ENCODE measurements at regions not wholly inside any gene's neighbourhood (a gene's known extent, or its start where the extent isn't known, plus 50 kb on each side); places are given as distances from the start of the nearest gene placed in this dataset.

DNA sequence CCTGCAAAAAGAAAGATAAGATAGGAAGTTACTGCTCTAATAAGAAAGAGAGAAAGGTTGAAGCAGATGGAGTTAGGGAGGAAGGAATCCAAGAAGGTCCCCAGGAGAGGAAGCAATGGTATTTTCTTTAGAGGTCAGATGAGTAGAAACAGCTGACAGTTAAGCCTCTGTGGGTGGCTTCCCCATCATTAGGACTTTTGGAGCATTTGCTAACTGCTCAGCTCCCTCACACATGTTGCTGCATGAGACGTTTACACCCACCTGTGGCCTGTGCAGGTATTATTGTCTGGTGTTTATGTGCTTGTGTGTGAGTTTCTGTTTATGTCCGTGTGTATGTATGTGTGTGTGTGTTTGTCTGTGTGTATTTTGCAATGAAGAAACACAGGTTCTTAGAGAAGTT, 346.8 kb downstream of the RAB28 start:
- H3K27me3 ChIP-seq (ENCODE audit: insufficient read depth, low read depth, low read length), result no peaks in the 10 kb centered on the region
- no peaks in the 10 kb centered on the region for H3K79me2 ChIP-seq (replicated peaks; ENCODE audit: insufficient read depth, low read length)
- no peak overlapping the region for H3K4me3 ChIP-seq (ENCODE audit: low read length)
- H3K4me2 ChIP-seq (ENCODE audit: low read length), result no peak overlapping the region
- H3K36me3 ChIP-seq (ENCODE audit: insufficient read depth, low read length), result no peaks in the 10 kb centered on the region
- no peak overlapping the region for H3K9ac ChIP-seq (ENCODE audit: low read length)
- H3F3A ChIP-seq (ENCODE audit: insufficient read depth, low read length, poor library complexity, severe bottlenecking), result no peaks in the 10 kb centered on the region
- no peak for TF ChIP-seq EZH2 (IDR thresholded peaks at IDR 0.05; ENCODE audit: borderline replicate concordance, insufficient read depth, low read length, poor library complexity, severe bottlenecking)
- TF ChIP-seq POLR2AphosphoS5 (IDR thresholded peaks at IDR 0.05), result no peak
- TF ChIP-seq, protein P1, sequence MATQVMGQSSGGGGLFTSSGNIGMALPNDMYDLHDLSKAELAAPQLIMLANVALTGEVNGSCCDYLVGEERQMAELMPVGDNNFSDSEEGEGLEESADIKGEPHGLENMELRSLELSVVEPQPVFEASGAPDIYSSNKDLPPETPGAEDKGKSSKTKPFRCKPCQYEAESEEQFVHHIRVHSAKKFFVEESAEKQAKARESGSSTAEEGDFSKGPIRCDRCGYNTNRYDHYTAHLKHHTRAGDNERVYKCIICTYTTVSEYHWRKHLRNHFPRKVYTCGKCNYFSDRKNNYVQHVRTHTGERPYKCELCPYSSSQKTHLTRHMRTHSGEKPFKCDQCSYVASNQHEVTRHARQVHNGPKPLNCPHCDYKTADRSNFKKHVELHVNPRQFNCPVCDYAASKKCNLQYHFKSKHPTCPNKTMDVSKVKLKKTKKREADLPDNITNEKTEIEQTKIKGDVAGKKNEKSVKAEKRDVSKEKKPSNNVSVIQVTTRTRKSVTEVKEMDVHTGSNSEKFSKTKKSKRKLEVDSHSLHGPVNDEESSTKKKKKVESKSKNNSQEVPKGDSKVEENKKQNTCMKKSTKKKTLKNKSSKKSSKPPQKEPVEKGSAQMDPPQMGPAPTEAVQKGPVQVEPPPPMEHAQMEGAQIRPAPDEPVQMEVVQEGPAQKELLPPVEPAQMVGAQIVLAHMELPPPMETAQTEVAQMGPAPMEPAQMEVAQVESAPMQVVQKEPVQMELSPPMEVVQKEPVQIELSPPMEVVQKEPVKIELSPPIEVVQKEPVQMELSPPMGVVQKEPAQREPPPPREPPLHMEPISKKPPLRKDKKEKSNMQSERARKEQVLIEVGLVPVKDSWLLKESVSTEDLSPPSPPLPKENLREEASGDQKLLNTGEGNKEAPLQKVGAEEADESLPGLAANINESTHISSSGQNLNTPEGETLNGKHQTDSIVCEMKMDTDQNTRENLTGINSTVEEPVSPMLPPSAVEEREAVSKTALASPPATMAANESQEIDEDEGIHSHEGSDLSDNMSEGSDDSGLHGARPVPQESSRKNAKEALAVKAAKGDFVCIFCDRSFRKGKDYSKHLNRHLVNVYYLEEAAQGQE (IDR thresholded peaks at IDR 0.05; ENCODE audit: borderline replicate concordance), result no peak
- no peaks in the 10 kb centered on the region for H3K9me2 ChIP-seq (ENCODE audit: insufficient read depth, low read length)
- no peaks in the 10 kb centered on the region for H3K9me3 ChIP-seq (ENCODE audit: low read length)
- H4K20me1 ChIP-seq (ENCODE audit: insufficient read depth), result no peaks in the 10 kb centered on the region
- H2AFZ ChIP-seq (ENCODE audit: low read depth, low read length), result no peak overlapping the region
- H3K27ac ChIP-seq (ENCODE audit: low read length), result no peak overlapping the region

DNA sequence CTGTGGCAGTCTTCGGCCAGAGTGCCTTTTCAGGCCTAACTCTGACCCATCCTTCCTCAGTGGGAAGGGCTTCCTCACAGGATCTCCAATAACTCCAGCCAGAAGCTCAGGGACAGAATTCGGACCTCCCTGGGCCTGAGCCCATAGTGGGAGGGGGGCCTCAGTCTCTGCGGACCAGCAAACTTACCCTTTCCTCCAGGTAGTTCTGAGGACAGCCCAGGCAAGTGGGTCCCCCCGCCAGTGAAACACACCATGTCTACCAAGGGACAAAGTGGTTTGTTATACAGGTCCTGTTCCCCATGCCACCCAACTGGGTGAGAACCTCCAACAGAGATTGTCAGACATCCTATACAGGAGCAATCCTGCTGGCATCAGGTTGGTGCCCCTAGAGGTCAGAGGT, 350.4 kb downstream of the RAB28 start:
- no peak overlapping the region for H3K9ac ChIP-seq (ENCODE audit: low read length)
- no peak overlapping the region for H3K4me3 ChIP-seq (ENCODE audit: low read length)
- H4K20me1 ChIP-seq (ENCODE audit: insufficient read depth), result no peaks in the 10 kb centered on the region
- H2AFZ ChIP-seq (ENCODE audit: low read depth, low read length), result no peak overlapping the region
- H3K9me2 ChIP-seq (ENCODE audit: insufficient read depth, low read length), result no peaks in the 10 kb centered on the region
- no peak overlapping the region for H3K4me2 ChIP-seq (ENCODE audit: low read length)
- H3F3A ChIP-seq (ENCODE audit: insufficient read depth, low read length, poor library complexity, severe bottlenecking), result no peaks in the 10 kb centered on the region
- no peaks in the 10 kb centered on the region for H3K36me3 ChIP-seq (ENCODE audit: insufficient read depth, low read length)
- H3K9me3 ChIP-seq (ENCODE audit: low read length), result no peaks in the 10 kb centered on the region
- no peaks in the 10 kb centered on the region for H3K27me3 ChIP-seq (ENCODE audit: insufficient read depth, low read depth, low read length)
- no peak overlapping the region for H3K27ac ChIP-seq (ENCODE audit: low read length)
- TF ChIP-seq, protein P2, sequence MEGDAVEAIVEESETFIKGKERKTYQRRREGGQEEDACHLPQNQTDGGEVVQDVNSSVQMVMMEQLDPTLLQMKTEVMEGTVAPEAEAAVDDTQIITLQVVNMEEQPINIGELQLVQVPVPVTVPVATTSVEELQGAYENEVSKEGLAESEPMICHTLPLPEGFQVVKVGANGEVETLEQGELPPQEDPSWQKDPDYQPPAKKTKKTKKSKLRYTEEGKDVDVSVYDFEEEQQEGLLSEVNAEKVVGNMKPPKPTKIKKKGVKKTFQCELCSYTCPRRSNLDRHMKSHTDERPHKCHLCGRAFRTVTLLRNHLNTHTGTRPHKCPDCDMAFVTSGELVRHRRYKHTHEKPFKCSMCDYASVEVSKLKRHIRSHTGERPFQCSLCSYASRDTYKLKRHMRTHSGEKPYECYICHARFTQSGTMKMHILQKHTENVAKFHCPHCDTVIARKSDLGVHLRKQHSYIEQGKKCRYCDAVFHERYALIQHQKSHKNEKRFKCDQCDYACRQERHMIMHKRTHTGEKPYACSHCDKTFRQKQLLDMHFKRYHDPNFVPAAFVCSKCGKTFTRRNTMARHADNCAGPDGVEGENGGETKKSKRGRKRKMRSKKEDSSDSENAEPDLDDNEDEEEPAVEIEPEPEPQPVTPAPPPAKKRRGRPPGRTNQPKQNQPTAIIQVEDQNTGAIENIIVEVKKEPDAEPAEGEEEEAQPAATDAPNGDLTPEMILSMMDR (IDR thresholded peaks at IDR 0.05; ENCODE audit: poor library complexity, severe bottlenecking), result no peak
- TF ChIP-seq POLR2AphosphoS5 (IDR thresholded peaks at IDR 0.05), result no peak
- TF ChIP-seq EP300 (conservative IDR thresholded peaks at IDR 0.05; ENCODE audit: poor library complexity, severe bottlenecking), result no peak
- TF ChIP-seq TAF1 (IDR thresholded peaks at IDR 0.05; ENCODE audit: low read depth), result no peak
- TF ChIP-seq, protein P1 (IDR thresholded peaks at IDR 0.05; ENCODE audit: borderline replicate concordance), result no peak
- no peak for TF ChIP-seq MXI1 (conservative IDR thresholded peaks at IDR 0.05; ENCODE audit: poor library complexity, severe bottlenecking)
- no peak for TF ChIP-seq EZH2 (IDR thresholded peaks at IDR 0.05; ENCODE audit: borderline replicate concordance, insufficient read depth, low read length, poor library complexity, severe bottlenecking)
- H3K79me2 ChIP-seq (replicated peaks; ENCODE audit: insufficient read depth, low read length), result no peaks in the 10 kb centered on the region
